HG03378 (cell line): ENCODE measurements at regions not wholly inside any gene's neighbourhood (a gene's known extent, or its start where the extent isn't known, plus 50 kb on each side); places are given as distances from the start of the nearest gene placed in this dataset.
A peak's percentile ranks its signal among the peaks of the same experiment; 100 is the strongest.
"Not testable (repeated sequence)": the region's sequence is repeated elsewhere in the genome, so short reads cannot be mapped to it uniquely, and the experiment has no call there.

Experiments used
- ATAC-seq: cut with Tn5 transposase; IDR thresholded peaks from one replicate; pipeline ENCODE4 v1.9.1; 2021; ENCODE audit warnings: mild to moderate bottlenecking, moderate library complexity; ENCODE audit not compliant: unreplicated experiment

DNA sequence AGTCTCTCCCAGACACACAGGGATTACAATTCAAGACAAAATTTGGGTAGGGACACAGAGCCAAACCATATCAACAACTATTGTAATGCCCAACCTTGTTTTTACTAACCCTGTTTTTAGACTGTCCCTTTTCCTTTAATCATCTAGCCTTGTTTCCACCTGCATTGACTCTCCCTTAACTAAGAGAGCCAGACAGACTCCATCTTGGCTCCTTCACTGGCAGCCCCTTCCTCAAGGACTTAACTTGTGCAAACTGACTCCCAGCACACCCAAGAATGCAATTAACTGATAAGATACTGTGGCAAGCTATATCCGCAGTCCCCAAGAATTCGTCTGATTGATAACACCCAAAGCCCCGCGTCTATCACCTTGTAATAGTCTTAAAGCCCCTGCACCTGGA lies 151.8 kb upstream of the DGKB start:
- not testable (repeated sequence) for ATAC-seq

DNA sequence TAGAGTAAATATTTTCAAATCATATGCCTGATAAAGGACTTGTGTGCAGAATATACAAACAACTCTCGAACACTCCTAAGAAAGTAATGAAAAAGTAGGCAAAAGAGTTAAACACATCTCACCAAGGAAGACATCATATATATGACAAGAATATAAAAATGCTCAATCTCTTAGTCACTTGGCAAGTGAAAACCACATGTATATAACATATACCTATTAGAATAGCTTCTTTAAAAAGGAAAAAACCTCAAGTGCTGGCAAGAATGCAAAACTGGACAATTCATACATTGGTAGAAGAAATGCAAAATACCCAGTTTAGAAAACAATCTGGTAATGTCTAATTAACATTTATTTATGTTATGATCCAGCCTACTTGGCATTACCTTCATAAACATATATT lies 146.6 kb upstream of the DGKB start:
- ATAC-seq, result no peak

DNA sequence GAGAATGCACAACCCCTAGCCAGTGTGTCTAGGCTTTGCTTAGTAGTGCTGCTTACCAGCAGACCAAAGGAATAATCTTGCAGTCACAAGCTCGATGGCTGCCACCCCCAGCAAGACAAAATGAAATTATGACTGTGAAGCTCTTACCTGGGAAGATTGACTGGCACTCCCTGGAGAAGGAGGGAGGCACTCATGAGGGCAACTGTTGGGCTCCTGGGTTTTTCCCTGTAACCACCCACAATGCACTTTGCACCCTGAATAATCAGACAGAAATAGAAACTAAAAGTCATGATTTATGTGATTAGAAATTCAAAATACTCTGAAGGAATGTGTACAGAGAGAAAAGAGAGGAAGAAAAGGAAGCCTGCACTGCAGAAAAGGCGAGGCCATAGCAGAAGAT lies 144.3 kb upstream of the DGKB start:
- ATAC-seq, result no peak

DNA sequence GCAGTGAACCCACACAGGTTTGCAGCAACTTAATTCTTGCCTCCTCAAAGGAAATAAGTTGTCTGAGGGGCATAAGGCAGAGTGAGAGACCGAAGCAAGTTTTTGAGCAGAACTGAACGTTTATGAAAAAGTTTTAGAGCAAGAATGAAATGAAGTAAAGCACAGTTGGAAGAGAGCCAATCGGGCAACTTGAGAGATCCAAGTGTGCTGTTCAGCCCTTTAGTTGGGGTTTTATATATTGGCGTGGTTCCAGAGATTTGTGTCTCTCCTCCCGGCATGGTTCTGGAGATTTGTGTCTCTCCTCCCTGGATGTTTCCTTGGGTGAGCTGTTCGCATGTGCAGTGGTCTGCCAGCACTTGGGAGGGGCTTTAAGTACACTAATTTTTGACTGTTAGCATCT lies 141.4 kb upstream of the DGKB start:
- no peak for ATAC-seq

DNA sequence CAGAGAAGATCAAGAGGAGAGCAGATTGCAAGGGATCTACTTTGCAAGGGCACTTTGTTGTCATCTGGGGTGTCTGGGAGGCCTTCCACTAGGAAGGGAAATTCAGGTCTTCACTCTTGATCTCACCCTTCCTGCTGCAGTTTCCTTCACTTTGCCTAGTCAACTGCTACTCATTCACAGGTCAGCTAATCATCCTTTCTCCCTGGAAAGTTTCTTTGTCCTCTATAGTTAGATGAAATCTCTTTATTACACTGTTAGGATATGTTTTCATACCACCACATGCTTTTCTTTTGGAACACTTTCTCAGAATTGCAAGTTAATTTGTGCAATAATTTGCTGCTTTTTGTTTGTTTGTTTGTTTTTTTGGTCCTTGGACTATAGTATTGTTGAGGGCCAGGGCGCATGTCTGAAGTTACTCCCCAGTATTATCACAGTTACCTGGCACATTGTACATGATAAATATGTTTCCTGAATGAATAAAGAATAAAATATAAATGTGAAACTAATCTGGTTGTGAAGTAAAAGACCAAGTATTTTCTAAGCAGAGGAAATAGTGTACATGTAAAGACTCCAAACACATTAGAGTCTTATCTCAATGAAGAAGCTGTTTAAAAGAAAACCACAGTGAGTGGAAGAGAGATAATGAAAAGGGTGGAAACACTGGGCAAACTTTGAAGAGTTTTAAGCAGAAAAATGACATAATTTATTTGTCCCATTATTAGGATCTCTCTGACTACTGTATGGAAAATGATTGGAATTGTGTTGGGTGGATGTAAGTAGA lies 139.9 kb upstream of the DGKB start:
- no peak for ATAC-seq

DNA sequence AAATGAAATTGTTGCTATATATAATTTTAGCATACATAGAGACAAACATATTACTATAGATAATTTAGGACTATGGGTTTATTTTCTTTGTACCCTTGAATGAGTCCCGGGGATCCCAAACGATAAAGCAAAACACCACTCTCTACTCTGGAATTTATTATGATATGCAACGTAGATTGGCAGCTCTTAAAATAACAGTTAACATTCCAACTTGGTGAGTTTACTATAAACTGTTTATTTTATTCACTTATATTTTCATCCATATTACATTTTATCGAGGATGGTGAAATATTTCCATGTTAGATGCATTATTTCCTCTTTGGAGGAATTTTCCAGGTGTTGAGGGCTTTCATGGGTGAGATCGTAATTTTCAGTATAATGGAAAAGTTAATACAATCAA lies 138.7 kb upstream of the DGKB start:
- ATAC-seq, result no peak

DNA sequence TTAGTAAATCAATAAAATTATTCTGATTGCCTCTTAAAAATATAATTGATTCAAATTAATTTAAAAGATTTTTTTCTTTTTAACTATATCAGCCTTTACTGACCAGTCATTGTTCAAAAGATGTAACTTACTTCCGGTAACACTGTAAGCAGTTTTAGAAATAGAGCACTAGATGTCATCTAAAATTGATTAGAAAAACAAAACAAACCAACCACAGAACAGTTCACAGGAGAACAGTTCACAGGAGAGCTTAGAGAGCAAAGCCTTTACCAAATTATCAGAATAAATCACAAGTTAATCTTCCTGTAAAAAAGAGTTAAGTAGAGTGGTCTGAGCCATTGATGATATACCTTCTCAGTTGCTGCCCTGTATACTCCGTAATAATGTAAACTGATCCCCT lies 133.3 kb upstream of the DGKB start:
- ATAC-seq, result no peak

DNA sequence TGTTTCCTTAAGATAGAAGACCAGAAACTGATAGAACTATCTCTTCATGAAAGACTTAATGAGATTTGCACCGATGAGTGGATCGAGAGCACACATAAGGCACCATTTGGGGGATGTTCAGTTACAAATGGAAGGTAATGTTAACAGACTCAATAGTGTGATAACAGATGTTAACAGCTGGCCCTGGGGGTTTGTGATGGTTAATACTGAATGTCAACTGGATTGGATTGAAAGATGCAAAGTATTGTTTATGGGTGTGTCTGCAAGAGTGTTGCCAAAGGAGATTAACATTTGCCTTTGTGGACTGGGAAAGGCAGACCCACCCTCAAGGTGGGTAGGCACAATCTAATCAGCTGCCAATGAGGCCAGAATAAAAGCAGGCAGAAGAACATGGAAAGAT lies 130.5 kb upstream of the DGKB start:
- no peak for ATAC-seq

DNA sequence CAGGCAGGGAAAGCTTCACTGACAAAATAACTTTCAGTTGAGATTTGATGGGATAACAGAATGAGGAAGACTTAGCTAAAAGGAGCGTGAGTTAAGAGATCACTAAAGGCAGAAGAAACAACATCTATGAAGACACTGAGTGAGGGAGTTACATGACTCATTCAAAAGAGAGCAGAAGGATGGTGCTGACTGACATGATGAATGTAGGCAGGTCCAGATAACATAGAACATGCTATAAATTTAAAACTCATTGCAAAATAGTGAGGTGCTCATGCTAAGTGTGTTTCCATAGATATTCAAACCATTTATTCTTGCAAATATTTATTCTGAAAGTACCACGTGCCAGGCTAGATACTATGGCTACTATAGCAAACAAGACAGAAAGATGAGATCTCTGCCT lies 116.4 kb upstream of the DGKB start:
- no peak for ATAC-seq

DNA sequence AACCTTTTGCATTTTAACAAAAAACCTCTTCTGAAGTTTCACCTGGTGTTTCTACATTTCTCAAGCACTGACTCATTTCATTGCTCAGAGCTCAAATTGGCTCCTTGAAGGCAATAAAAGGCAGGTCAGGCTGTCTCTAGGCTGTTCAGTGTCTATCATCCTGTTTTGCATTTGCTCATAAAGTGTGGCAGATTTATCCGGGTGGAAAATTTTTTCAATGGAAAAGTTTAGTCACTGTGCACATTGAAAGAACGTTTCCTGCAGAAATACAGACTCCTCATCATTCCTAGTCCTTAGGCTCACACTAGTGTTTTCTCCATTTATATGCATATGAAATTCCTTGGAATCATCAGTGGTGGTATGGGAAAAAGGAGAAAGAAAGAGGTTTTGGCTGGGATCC lies 114.2 kb upstream of the DGKB start:
- no peak for ATAC-seq

DNA sequence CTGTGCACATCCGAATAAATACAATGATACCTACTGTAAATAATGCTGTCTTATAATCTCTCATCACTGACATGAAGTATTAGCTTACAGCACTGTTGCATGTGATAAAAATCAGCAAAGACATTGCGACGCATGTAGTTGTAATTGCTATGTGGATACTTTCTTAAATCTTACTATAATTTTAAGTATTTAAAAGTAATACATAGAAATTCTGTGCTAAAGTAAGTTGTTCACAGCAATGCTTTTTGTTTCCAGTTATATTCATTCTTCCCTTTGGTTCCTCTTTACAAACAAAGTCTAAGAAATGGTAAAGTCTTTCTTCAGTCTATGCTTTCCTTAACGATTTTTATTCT lies 113.7 kb upstream of the DGKB start:
- ATAC-seq, result peak; percentile 7

DNA sequence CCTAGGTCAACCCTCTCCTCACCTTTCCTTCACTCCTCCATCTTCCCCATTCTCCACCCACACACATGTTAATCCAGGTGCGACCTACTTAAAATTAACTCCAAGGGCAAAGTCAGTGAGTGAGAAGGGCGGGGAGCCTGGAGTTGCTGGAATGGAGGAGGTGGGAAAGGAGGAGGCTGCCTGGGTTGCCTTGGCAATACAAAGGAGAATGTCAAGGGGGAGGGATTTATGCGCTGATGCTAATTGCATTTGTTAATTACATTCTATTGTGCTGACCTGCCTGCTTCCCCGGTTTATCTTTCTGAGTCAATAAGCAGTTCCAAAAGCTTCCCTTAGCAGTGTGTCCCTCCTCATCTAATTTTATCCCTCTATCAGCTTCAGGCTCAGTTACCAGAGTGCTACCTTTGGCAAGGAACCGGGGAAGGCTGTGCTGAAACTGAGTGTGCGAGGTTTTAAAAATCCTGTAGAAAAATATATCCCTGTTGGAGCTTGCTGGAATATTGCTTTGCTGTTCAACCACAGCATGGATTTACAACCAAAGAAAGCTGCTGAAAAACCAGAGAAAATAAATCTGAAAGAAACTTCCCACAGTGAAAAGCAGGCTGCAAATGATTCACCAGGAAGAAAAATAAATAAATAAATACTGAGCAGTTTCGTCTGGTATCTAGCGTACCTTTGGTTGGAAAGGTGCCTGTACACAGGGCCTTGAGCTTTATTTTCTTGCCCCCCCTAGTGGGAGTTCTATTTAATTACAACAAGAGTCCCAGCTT lies 113.2 kb upstream of the DGKB start:
- peak; percentile 95 for ATAC-seq

DNA sequence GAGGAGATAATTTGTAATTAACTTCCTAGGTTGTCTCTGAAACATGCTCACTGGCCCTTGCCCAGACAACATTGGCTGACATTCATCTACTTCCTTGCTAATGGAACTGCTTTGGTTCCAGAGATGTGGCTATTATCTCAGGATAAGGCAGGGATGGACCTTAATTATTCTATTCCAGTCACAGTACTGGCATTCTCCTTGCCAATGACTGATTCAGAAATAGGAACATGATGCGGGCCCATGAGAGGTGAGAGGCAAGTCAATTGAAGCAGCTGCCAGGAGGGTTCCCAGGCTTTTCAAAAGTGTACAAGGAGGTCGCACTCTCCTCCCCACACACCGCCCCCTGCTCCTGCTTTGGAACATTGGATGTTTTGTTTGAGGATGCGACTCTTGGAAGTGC lies 109.6 kb upstream of the DGKB start:
- ATAC-seq, result no peak

DNA sequence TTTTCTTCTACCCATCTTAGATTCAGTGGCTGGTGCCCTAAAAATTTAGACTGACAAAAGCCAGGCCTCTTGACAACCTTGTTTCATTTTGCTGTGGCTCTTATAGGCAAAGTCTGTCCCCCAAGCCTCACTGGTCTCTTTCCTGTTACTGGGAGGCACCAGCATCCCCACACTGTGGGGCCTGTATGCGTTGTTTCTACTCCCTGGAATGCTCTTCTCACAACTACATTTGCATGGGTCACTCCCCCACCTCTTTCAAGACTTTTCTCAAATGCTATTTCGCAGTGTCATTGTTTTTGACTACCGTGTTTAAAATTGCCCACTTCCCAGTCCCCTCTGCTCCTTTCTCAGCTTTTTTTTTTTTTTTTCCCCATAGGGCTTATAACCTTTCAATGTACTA lies 108.7 kb upstream of the DGKB start:
- ATAC-seq, result no peak

DNA sequence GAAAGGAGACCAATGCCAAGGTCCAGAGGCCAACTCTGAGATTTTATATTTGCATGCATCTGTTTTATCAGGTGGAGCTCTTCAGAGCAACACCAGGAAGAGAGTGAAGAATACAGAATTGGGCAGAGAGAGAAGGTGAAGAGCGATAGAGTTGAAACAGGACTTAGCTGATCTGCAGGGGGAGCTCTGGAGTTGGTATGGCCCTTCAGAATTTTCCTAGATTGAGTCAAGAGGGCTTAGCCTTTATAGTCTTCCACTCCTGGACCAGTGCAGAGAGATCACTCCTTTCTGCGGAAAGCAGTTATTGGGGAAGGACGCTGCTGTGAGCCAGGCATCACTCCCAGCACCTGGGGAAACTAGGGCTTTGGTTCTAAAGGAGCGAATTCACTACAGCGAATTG lies 105.0 kb upstream of the DGKB start:
- ATAC-seq, result no peak

DNA sequence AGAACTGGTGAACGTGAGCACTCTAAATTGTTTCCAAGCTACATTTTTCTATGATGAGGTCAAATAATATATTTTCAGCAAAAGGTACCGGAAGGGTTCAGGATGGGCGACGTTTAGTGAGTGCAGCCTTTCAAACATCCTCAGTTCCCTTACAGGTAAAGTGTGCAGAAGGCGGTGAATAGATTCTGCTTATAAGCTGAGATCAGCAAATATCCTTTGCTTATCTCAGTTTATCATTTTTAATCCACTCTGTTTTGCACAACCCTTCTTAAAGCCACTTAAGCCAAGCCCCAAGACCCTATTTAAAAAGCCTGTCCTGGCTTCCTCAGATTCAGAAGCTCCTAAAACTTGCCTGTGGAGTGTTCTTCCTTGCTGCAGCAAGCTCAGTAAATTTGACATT lies 103.1 kb upstream of the DGKB start:
- no peak for ATAC-seq

DNA sequence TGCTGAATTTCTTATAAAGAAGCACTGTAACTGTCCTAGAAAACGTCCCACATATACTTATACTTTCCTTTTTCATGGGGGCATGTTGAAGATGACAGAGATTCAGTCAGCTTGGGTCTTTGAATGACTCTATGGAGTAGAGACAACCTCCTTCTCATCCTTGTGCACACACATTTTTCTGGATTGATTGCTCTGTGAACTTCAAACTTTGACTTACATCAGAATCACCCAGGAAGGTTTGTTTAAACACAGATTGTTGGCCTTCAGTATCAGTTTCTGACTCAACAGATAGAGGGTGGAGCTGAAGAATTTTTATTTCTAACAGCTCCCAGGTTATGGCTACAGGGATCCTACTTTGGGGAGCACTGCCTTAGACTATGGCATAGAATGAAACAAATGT lies 97.6 kb upstream of the DGKB start:
- no peak for ATAC-seq

DNA sequence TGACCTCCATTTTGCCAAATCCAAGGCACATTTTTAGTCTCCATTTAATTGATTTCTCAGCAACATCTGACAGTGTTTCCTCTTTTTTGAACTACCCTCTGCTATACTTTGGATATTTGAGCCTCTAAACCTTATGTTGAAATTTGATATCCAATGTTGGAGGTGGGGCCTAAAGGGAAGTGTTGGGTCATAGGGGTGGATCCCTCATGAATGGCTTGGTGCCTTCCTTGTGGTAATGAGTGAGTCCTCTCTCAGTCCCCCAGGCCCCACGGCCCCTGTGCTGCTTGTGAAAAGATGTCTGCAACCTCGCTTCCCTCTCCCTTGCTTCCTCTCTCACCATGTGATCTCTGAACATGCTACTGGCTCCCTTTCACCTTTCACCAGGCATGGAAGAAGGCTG lies 96.8 kb upstream of the DGKB start:
- no peak for ATAC-seq

DNA sequence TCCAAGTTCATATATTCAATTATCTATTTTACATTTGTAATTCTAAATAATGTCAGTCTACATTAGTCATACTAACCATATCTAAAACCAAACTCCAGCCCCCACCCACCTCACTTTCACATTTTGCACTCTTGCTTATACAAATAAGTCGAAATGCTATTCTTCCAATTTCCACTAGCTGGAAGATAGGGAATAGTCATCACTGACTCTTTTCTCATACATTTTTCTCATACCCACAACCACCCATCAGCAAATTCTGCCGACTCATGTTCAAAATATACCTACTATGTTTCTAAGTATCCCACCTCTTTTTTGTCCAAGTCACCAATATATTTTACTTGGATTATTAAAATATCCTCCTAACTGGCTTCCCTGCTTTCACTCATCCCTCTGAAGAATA lies 93.2 kb upstream of the DGKB start:
- ATAC-seq, result no peak

DNA sequence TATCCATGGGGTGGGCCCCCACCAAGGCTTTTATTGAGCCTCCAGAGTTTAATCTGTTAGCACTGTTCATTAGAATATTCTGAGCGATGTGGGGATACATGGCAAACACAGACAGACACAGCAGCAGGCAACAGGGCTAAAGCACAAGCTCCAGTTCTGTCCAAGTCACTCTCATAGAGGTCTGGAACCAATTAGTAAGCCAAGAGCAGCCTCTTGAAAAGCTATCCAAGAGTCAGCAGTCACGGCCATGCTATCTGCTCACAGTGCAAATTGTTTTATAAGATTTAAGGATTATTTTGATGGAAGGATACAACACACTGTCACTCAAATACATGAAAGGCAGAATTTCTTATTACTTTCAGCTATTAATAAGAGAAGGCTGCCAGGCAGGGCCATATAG lies 86.4 kb upstream of the DGKB start:
- no peak for ATAC-seq

DNA sequence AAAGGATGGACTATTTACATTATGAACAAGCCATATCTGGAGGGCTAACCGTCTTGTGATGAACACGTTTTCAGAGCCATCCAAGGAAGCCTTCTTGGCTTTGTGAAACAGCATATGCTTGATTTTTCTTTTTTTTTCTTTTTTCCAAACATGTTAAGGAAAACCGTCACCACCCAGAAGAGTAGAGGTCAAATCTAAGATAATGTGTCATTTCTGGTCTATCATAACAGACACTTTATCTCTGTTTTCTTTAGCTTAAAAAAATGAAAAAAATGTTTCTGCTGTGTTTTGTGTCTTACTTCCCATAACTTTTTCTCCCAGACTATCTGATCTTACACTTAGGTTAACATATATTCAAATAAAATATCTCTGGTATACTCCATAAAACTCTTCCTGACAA lies 76.1 kb upstream of the DGKB start:
- ATAC-seq, result no peak

DNA sequence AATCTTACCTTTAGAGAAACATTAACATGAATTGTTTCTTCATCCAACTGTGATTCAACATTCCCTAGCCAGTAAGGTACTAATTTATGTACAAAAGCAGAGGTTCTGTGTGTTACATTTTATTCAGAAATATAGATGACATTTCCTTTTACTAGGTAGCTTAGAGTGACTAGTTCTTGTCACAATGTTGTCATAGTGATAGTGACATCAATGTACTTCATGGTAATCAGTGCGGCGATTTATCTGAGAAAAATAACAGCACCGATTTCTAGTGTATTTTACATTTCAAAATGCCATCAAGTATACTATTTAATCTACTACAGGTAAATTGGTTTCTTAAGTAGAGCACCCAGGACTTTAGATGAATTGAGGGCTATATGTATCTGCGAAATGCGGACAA lies 72.1 kb upstream of the DGKB start:
- ATAC-seq, result no peak
